C4-2B (cell line): ENCODE measurements at regions not wholly inside any gene's neighbourhood (a gene's known extent, or its start where the extent isn't known, plus 50 kb on each side); places are given as distances from the start of the nearest gene placed in this dataset.

Experiments
- CTCF ChIP-seq: fragments of 450-650 bp; conservative IDR thresholded peaks from 2 replicates; pipeline ENCODE4 v1.5.1; 2017; ENCODE audit warnings: mild to moderate bottlenecking
- ZFX ChIP-seq: fragments of 450-650 bp; IDR thresholded peaks from 2 replicates; pipeline ENCODE4 v1.6.1; 2017

GRCh38 chr9:26392639-26393038, 500.0 kb downstream of the CAAP1 start:
- TF ChIP-seq CTCF (no peak), ZFX (no peak)
